HG02588 (cell line): ENCODE measurements at regions not wholly inside any gene's neighbourhood (a gene's known extent, or its start where the extent isn't known, plus 50 kb on each side); places are given as distances from the start of the nearest gene placed in this dataset.

Source experiments
- ATAC-seq: cut with Tn5 transposase; IDR thresholded peaks from one replicate; pipeline ENCODE4 v1.9.1; 2021; ENCODE audit warnings: mild to moderate bottlenecking, moderate library complexity; ENCODE audit not compliant: unreplicated experiment

DNA sequence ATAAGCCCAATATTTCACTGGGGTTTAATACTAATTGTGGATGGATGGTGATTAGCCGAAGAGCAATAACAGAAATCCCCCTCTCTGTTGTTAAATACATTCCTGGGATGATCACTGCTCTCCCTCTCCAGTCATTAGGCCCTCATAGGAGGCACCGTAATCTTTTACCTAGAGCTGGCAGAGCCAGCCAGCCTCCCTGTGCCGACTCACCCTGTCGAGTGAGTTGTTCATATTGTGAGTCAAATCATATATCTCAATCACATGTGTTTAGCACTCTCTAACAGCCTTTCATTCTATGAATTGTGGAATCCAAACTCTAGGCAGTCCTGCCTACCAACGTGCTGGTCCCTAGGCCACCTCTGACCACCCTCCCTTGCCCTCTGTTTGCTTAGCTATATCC, 771.0 kb downstream of the IRX1 start:
- no peak for ATAC-seq

DNA sequence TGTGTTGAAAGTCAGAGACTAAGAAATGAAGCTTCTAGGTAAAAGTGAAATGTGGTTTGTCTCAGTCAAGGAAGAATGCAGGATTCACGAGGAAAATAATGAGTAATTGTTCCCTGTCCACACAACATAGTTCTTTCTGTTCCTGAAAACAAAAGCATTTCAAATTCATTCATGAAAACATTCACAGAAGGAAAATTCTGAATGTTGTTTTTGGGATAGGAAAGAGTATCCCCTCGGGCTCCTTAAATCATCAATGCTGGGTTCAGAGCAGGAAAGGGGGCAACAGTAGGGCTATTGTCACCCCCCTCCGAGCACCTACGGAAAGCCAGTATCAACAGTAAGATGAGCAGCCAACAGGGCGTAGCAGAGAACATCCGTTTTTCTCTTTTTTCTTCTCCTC, 769.9 kb upstream of the ADAMTS16 start:
- no peak for ATAC-seq

DNA sequence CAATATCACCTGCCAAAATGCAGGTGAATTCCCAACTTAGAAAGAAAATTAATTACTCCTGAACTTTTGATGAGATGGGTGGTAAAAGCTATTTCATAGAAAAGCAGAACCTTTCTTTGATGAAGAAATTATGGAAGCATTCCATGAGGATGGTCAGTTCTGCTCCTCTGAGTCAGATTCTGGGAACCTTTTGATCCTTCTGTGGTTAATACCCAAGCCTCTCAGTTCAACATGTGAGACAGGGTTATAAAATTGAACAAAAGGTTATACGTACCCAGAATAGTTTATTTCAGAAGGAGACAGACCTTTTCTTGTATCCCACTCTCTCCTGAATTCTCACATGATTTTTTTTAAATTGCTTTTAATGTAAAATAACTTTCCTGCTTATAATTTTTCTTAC, 767.6 kb upstream of the ADAMTS16 start:
- no peak for ATAC-seq

DNA sequence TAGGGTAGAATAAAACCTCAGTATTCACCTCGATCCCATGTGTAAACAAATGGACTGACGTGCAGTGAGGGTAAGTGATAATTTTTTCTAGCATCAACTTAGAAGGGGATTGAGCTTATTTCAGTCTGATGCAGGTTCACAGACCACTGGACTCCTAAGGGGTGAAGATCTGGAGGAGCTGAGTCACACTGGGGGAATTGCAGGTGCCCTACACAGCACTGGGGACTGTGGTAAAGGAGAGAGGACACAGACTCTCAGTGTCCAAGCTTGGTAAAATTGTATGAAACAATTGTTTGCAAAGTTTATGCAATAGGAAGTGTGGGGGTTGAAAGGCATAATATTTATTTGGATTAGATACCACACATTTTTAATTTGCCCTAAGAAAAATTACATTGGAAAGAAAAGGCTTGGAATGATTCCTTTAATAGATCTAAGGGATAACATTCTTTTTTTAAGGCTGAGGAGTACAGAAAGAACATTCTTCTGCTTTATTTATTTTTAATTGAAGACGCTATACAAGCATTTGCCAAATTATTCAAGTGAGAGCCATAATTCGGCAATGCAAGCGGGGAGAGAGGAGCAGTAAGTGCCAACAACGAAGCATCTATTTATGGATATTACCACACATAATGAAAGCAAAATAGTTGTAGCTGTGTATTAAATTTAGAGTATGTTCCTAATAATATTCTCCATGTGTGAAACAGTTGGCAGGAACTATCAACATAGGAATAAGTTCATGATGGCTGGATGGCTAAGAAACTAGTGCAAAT, 766.9 kb upstream of the ADAMTS16 start:
- no peak for ATAC-seq

DNA sequence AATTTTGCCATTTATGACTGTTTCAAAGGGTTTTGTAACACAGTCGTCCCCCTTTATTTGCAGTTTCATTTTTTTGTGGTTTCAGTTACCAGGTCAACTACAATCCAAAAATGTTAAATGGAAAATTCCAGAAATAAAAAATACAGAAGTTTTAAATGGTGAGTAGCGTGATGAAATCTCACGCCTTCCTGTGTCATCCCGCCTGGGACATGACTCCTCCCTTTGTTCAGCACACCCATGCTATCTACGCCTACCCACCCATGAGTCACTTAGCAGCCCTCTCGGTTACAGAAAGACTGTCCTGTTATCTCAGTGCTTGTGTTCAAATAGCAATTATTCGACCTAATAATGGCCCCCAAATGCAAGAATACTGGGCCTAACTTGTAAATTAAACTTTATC, 765.3 kb upstream of the ADAMTS16 start:
- no peak for ATAC-seq

DNA sequence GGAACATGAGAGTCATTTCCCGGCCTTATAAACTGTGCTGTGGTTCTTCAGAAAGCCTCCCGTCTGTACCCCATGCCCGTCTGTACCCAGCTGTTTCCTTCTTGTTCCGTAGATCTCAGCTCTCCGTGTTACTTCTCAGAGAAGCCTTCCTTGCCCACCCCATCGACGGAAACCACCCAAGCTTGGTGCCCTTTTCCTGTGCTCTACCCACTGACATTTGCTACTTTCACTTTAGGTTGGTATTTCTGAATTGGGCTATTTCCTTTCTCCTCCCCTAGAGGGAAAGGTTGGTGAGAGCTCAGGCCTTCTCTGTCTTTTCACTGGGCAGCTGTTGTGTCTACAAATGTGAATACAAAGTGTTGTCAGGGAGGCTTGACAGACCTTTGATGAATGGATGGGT, 764.5 kb upstream of the ADAMTS16 start:
- no peak for ATAC-seq

DNA sequence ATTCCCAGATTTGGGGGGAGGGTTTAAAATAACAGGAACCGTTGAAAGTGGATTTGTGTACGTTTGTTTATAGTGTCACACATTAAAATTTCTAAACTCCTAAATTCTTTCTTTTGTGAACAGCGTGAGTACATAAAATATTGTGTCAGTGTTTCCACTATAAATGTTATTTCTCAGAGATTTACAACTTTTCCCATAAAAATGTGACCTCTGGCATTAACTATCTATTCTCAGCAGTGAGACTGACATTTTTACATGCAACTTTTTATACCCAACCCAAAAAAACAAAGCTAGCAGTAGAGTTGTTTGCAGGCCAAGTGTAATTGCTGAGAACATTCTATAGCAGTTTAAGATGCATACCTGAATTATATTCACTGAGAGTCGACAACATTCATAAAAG, 757.0 kb upstream of the ADAMTS16 start:
- no peak for ATAC-seq

DNA sequence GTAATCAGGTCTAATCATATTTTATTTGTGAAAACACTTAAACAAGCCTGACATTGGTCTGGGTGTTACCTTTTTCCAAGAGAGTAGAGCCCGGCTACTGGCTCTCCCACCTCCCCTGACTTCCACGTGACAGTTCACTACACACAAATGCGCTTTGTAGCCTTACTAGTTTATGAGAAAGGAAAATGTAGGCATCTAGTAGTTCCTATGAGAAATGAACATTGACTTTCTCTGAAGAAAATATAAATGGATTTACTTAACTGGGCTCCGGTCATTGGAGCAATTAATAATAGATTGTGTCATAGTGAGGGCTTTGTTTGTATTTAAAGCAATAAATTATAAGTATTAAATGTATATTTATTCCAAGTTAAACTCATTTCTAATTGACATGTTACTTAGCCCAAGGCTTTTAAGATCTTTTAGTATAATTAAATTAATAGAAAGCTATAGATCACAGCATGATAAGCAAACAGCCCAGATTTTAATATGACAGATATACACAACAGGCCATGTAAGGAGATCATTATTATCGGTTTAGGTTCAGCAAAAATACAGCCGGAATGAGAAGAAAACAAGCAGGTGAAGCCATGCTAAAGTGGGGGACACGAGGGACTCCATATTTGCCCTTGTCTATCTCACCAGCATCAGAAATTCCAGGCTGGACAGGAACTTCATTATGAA, 756.5 kb upstream of the ADAMTS16 start:
- ATAC-seq: no peak

DNA sequence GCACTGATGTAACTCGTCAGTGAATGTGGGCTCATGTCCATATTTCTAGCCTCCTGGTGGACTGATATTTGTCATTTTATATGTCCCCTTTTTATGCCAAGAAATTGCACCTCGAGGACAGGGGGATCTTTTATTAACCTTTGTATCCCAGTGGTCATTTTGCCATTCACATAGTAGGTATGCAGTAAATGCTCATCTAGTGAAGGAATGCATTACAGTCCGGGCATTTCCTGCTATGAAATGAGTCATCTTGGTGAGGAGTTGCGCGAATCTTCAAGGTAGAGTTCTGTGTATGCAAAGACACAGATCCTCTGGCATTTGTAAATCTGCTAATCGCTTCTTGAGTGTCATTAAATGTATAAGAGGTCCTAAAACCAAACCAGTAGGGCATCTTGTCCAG, 755.5 kb upstream of the ADAMTS16 start:
- ATAC-seq: no peak

DNA sequence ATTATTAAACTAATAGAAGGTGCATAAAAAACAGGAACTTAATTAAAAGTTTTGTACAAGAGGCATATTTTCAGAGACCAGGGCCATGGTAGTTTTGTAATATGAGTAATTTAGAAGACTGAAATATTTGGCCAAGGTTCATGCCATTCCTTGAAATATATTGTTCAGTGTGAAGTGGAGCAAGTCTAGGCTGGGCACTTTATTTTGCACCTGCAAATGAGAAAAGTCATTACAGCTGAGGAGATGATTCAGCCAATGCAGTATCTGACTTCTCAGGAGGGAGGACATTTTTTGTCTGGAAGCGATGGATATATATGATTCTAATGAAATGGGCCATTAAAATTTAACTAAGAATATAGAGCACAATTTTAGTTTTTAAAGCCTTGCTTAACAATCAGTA, 754.0 kb upstream of the ADAMTS16 start:
- ATAC-seq: no peak

DNA sequence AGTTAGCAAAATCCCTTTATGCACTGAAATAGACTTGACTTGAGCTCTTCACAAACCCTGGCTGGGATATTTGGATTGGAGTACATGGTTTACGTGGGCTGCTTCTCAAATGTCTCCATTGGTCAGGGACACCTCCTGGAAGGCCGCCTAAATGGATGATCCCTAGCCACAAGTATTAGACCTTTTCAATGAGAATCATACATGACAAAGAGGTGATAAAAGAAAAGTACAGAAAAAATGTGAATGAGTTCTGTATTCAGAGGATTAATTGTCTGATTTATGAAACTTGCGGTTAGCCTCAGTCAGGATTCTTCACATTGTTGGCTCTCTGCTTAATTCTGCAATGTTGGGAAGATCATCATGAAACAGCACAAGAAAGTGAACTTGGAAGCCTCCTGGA, 752.8 kb upstream of the ADAMTS16 start:
- no peak for ATAC-seq

DNA sequence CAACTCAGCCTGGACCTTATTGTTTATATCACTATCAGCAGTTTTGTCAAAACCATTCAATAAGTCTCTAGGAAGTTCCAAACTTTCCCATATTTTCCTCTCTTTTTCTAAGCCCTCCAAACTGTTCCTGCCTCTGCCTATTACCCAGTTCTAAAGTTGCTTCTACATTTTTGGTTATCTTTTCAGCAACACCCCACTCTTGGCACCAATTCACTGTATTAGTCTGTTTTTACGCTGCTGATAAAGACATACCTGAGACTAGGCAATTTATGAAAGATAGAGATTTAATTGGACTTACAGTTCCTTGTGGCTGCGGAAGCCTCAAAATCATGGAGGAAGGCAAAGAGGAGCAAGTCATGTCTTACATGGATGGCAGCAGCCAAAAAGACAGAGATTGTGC, 744.4 kb upstream of the ADAMTS16 start:
- no peak for ATAC-seq

DNA sequence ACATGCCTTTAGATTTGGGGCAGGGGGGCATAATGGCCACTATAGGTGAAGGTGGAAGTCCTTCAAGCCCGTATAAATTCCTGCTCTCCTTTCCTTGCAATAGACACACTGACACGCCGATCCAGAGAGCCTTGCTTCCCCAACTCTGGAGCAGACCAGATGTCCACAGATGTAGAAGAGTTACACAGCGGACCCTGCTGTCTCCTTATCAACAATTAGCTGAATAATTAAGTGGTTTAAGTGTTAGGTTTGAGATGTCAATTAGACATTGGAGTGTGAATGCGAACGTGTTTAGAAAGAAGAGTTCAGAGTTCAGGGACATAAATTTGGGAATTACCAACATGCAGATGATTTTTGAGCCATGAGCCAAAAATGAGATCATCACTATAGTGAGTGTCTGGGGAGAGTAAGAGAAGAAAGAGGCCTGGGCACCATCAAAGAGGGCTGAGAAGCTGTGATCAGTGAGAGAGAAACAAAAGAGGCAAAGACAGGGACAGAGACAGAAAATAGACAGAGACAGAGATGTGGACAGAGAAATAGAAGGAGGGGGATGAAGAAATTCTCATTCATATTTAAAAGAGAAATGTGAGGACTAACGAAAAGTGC, 734.4 kb upstream of the ADAMTS16 start:
- ATAC-seq: no peak

DNA sequence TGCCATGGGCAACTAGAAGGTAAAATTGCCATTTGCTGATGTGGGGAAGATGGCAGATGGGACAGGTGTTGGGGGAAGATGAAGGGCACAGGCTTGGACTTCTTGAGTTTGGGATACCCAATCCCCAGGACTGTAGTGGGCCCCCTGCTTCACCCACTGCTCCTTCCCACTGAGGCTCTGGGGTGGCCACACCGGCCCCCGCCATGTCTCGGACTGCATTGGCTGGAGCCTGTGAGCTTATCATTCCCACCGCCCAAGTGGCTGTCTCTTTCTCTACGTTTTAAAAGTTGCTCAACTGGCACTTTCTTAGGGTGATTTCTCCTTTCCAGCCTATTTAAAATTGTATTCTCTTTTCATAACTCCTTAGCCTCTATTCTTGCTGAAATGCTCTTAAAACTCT, 730.0 kb upstream of the ADAMTS16 start:
- no peak for ATAC-seq

DNA sequence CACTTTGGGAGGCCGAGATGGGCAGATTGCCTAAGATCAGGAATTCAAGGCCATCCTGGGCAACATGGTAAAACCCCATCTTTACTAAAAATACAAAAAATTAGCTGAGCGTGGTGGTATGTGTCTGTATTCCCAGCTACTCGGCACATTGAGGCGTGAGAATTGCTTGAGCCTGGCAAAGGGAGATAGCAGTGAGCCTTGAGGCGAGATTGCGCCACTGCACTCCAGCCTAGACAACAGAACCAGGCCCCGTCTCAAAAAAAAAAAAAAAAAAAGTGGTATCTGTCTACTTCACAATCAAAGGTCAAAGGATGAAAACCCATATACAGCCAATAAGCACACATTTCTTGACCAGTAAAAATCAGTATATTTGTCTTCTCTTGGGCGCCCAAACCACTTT, 728.5 kb upstream of the ADAMTS16 start:
- ATAC-seq: no peak

DNA sequence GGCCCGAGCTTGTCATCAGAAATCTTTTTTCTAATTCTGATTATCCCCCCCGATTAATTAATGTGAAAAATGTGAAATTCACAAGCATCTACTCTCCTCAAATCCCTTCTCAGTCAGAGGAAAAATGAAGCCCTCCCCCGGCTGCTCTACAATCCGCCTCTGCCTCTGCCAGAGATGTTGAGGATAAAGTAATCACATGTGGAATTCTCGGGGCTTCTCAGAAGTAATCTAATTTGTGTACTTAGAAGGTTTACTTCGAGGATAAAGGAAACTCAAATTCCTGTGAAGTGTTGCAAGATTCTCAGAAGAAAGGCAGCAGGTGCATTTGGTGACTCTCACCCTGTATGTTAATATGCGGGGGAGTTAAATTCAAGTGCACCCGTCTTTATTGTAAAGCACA, 726.1 kb upstream of the ADAMTS16 start:
- ATAC-seq: no peak

DNA sequence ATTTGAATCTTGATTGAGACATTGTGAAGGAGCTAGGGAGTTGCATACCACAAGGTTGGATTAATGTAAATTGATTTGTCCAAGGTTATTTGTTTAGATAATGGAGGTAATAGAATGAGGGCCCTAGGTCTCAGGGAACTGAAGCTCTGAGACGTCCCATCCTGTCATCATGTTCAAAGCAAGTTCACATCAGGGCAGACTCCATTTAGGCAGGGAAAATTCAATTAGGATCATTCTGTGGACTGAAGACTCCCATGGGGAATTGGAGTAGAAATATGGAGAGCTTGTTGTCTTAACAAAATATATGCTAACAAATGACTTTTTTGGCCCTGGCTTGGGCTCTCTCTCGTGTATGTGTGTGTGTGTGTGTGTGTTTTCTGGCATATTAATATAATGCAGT, 722.0 kb upstream of the ADAMTS16 start:
- ATAC-seq: no peak

DNA sequence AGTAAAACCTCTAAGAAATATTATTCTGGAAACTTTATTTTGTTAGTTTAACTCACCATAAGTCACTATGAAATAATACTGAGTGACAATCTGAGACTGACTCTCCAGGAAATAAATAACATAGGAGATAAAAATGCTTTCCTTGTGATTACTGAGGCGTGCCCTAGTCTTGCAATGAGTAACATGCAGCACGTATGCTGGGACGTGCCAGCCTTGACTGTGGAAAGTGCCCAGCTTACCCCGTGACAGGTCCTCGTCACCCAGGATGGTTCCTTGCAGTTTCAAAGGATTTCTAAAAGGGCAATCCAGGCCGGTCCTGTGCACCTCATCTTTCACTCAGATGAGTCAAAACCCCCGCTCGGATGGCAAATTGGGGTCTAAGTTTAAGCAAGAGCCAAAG, 720.8 kb upstream of the ADAMTS16 start:
- ATAC-seq: no peak

DNA sequence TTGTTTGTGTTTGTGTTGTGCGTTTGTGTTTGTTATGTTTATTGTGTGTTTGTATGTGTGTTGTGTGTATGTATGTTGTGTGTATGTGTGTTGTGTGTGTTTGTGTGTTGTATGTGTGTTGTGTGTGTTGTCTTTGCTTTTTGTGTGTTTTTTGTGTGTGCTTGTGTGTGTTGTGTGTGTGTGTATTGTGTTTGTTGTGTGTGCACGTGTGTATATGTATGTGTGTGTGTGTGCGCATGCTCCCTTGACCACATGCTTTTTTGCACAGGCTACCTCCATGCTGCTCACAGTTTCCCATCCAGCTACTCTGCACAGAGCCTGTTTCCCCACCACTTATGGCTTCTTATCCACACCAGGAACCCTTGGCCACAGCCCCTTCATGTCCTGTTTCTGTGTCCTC, 720.0 kb upstream of the ADAMTS16 start:
- ATAC-seq: no peak

DNA sequence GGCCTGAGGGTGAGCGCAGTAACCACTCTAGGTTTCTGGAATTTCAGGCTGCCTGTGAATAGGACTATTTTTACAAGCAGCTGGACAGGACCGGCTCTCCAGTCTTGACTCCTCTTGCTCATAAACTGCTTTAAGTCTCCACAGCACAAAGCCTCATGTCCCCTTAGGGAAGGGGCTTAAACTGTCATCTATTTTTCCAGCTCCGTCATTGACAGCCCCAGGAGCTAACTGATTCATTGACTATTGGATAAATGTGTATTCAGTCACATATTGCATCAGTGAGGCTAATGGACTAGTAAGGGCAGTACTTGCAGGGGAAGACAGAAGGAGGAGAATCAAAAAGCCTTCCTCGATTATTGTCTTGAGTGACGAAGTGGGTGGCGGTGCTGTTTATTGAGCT, 719.4 kb upstream of the ADAMTS16 start:
- no peak for ATAC-seq

DNA sequence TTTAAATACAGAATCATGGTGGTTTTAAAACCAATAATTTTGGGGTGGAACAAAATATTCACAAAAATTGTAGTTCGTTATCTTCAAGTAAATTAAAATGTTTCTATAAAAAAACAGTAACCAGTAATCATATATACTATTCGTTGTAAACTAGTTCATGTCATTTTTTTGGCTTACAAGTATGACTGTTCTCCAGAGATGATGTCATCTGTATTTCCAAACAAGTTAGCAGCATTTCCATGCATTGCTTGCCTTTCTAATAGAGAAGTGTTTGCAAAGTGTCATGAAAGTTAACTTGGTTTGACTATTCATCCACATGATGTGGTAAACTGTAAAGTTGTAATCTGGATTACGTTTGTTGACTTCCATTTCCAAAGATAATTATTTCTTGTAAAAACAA, 717.9 kb upstream of the ADAMTS16 start:
- ATAC-seq: no peak

DNA sequence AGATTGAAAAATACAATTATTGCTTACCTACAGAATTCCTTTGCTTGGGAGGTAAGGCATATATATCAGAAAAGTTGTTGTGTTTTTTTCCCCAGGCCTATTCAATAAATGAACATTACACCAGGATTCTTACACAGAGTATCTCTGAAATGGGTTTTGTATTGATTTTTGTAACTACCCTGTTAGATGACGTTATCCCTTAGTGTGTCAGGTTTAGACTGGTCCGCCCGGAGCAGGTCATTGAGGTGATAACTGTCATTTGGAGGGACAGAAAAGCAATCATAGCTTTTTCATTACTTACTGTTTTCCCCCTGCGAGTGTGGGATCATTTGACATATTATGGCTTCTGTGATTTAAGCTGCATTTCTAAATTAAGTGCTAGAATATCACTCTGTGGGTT, 715.2 kb upstream of the ADAMTS16 start:
- no peak for ATAC-seq
